HG03442 (cell line): ENCODE measurements at regions not wholly inside any gene's neighbourhood (a gene's known extent, or its start where the extent isn't known, plus 50 kb on each side); places are given as distances from the start of the nearest gene placed in this dataset.

ENCODE experiments used
- ATAC-seq: cut with Tn5 transposase; IDR thresholded peaks from one replicate; pipeline ENCODE4 v1.9.1; 2021; ENCODE audit warnings: mild to moderate bottlenecking, moderate library complexity; ENCODE audit not compliant: unreplicated experiment

GRCh38 chr19:31096062-31096830 lies 253.0 kb downstream of the TSHZ3 start:
- no peak for ATAC-seq

GRCh38 chr19:31095100-31095804 lies 254.0 kb downstream of the TSHZ3 start:
- ATAC-seq = no peak

- no peak for ATAC-seq
Observed at GRCh38 chr19:31092274-31092673, 257.0 kb downstream of the TSHZ3 start.

GRCh38 chr19:31089681-31090080 lies 259.6 kb downstream of the TSHZ3 start:
- ATAC-seq = no peak

- no peak for ATAC-seq
Observed at GRCh38 chr19:31085125-31085524, 264.1 kb downstream of the TSHZ3 start.

- ATAC-seq = no peak
Observed at GRCh38 chr19:31083105-31083504, 266.1 kb downstream of the TSHZ3 start.

- no peak for ATAC-seq
Observed at GRCh38 chr19:31075146-31075655, 274.0 kb downstream of the TSHZ3 start.

- no peak for ATAC-seq
Observed at GRCh38 chr19:31074199-31075125, 274.8 kb downstream of the TSHZ3 start.

- ATAC-seq = no peak
Observed at GRCh38 chr19:31073485-31074198, 275.6 kb downstream of the TSHZ3 start.

- ATAC-seq = no peak
Observed at GRCh38 chr19:31072451-31072850, 276.8 kb downstream of the TSHZ3 start.

GRCh38 chr19:31071136-31071855 lies 277.9 kb downstream of the TSHZ3 start:
- no peak for ATAC-seq

GRCh38 chr19:31070146-31071065 lies 278.8 kb downstream of the TSHZ3 start:
- no peak for ATAC-seq

GRCh38 chr19:31068268-31068667 lies 281.0 kb downstream of the TSHZ3 start:
- ATAC-seq = no peak

GRCh38 chr19:31066385-31066784 lies 282.9 kb downstream of the TSHZ3 start:
- ATAC-seq = no peak

GRCh38 chr19:31064491-31064890 lies 284.7 kb downstream of the TSHZ3 start:
- no peak for ATAC-seq

GRCh38 chr19:31058676-31059340 lies 290.4 kb downstream of the TSHZ3 start:
- no peak for ATAC-seq

- ATAC-seq = no peak
Observed at GRCh38 chr19:31057476-31057875, 291.8 kb downstream of the TSHZ3 start.

- no peak for ATAC-seq
Observed at GRCh38 chr19:31055454-31055853, 293.8 kb downstream of the TSHZ3 start.
